Umbilical cord (tissue), 1 donor: ENCODE measurements at regions not wholly inside any gene's neighbourhood (a gene's known extent, or its start where the extent isn't known, plus 50 kb on each side); places are given as distances from the start of the nearest gene placed in this dataset.
A peak's percentile ranks its signal among the peaks of the same experiment; 100 is the strongest.
"Not testable (repeated sequence)": the region's sequence is repeated elsewhere in the genome, so short reads cannot be mapped to it uniquely, and the experiment has no call there.

Experiments
- DNase-seq: peaks from one replicate; pipeline ENCODE4 v3.0.0-alpha.2; 2015; ENCODE audit warnings: low spot score

DNA sequence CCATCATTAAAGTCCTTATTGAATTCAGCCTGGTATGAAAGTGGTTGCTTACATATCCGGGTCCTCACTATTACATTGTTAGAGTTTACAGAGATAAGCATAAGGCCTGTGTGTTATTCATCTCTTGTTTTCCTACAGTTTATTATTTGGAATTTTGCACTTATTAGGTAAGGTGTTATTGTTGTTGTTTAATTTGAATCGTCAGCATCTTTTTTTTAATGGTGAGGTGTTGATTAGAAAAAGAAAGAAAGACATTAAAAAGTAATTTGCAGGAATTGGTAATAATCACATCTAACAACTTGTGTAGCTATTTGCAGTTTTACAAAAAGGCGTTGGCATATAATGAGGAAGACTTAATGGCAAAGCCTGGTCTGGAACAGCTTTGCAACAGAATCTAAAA lies 158.6 kb downstream of the SAMD5 start:
- DNase-seq: no peak

DNA sequence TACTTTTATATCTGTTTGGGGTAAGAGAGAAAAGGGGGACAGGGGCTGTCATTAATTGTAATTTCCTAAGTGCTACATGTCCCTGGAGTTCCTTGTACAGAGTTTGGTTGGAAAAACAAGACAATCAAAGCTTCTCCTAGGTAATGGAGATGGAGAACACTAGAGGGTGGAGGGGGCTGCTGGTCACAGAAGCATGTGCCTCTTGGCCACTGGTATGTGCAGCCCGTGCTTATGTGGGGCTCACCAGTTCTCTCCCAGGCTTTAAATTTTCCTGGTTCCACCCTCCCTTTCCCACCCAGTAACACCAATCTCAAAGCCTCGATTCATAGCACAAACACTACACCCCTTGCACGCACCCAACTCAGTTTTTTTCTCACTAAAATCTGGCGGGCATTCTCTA lies 165.6 kb downstream of the SAMD5 start:
- DNase-seq: no peak

DNA sequence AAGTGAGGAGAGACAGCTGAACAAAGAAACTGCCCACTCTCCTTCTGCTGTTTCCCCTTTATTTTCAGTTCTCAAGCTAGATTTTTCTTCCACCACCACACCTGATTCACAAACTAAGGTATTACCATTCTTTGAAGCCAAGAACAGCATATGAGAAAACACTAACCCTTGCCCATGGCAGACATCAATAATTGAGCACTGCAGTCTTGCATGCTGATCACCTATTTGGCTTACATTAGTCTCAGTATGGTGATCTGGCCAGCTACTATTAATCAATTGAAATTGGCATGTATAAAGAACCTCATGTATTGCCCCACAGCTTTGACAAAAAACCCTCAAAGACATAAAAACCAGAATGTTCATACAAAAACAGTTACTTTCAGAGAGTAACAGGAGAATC lies 166.3 kb downstream of the SAMD5 start:
- DNase-seq: no peak

DNA sequence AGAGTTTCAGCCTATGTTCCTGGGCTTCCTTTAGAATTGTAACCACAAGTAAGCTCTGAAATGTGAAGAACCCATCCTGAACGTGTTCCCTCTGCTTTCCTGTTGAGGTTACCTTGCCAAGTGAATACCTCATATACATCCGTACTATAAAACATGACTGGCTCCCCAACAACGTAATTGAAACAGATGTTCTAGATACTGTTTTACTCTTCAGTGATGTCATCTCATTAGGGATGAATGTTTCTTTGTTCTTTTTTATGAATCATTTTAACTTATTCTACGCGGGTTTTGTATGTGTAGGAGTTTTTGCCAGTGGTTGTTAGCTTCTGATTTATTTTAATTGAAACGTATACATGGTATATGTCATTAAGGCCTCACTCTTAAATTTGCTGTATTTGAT lies 166.8 kb downstream of the SAMD5 start:
- no peak for DNase-seq

DNA sequence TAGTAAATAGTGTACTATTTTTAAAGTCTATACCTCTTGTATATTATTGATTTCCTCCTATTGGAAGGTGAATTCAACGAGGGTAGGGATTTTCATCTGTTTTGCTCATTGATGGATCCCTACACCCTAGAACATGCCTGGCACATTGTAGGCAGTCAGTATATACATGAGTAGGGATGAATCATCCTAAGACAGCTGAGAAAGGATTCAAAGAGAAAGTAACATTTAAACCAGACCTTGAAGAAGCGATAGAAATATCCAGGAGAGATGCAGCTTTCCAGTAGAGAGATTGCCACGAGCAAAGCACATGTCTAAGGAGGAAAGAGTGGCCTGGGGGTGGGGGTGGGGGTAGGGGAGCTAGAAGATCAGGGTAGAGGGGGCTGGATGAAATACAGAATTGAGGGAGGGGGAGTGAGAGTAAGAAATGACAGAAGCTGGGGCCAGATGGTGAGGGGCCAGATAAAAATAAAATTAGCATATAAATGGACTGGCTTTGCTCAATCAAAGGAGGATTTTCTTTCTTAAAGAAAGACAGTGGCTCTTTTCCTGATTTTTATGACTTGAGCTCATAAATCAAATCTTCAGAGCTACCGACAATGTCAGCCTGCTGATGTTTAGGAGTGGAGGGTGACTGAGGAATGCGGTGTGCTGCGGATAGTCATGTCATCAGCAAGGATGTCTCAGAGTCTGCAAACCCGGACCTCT lies 168.2 kb downstream of the SAMD5 start:
- DNase-seq: peak; percentile 16

DNA sequence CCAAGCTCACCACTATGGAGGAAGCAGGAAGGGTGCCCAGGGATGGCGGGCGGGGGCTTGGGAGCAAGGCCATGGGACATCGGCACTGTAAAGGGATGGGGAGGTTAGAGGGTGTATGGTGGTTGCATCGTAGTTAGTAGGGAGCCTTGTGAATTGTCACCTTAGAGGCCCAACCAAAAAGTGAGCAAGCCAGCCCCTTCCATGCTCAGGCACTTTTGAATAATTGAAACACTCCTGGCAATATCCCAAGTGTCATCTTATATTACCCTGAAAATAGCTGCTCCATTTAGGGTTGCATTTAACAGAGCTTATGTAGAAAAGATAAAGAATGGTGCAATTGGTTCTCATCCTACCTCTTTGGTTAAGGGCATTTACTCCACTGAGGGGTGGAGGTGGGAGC lies 169.2 kb downstream of the SAMD5 start:
- DNase-seq: no peak

DNA sequence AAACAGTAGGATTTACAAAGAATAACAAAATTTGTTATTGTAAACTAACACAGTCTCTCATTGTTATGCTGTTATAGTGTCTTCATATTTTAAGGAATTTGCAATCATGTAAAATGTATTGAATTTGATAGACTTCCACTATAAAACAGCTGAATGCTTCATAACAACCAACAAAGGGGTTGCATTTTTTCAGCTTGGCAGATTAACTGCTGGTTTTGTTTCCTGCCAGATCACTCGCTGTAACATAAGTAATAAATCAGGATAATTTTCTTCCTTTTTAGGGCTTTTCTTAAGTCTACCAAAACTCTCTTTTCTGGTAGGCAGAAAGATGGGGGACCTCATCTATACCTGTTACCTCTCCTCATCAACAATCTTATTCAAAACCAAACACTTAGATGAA lies 169.8 kb downstream of the SAMD5 start:
- DNase-seq: no peak

DNA sequence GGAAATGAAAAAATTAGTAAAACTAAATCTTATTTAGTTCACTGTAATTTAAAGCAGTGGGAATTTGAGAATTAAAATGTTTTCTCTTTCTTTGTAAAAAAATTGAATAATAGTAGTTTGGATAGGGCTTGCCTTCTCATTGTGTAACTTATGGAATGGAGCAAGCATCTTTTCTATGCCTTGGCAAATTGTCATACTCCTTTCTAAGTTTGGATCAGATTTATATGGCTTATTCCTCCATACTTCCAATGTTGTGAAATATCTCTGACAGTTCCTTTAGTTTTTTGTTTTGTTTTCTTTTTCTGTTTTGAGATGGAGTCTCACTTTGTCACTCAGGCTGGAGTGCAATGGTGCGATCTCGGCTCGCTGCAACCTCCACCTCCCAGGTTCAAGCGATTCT lies 176.4 kb downstream of the SAMD5 start:
- DNase-seq: no peak

DNA sequence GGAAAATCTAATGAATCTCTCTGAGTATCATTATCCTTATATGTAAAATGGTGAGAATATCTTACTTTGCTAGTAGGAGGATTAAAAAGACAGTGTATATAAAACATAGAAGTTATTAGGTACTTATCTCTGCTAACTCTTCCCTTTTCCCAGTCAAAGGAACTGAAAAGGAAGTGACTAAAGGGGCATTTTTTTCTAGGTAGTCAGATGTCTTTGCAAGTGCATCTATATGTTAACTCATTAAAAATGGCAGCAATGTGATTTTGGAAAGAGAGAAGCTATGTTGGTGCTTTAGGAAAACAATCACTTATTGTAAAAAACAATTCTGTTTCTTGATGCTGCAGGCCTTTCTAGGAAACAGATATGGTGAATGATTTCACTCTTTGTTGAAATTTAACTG lies 180.9 kb downstream of the SAMD5 start:
- DNase-seq: no peak

DNA sequence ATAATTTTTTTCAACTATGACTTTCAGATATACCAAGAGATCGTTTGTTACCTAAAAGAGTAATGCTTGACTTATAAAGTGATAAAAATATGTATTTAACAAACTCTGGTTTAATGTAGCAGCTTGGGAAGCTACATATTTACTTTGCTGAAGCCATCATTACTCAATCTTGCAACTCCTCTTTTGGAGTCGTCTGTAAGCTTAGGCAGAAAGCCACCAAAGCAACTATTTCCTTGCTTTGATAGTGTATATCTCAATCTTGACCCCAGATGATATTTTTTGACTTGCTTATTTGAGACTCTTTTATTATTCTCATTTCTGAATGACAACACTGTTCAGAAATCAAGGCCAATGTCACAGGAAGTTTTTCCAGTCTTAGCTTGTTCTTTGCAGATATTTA lies 183.0 kb downstream of the SAMD5 start:
- peak; percentile 44 for DNase-seq

DNA sequence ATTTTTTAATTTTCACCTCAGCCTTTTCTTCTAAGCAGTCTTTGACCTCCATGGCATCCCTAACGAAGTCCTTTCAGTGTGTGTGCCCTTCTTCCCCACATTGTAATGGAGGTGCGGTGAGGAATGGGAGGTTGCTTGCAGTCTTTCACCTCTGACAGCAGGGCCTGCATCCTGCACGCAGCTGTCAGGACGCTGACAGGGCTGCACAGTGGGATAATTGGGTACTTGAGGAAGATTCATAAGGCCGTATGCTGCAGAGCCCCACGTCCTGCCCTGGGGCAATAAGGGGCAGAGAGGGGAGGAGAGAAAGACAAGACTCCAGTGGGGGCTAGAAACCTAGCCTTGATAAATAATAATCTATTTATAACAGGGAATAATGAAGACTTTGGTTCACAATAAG lies 184.7 kb downstream of the SAMD5 start:
- DNase-seq: no peak

DNA sequence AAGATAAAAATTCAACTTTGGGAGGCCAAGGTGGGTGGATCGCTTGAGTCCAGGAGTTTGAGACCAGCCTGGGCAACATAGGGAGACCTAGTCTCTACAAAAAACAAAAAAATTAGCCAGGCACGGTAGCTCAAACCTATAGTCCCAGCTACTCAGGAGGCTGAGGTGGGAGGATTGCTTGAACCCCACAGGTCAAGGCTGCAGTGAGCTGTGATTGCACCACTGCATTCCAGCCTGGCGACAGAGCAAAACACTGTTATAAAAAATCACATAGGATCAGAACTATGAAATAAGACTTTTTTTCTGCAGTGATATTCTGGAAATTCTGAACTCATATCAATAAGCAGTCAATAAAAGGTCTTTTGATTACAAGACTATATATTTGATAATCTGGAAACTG lies 186.1 kb downstream of the SAMD5 start:
- DNase-seq: not testable (repeated sequence)

DNA sequence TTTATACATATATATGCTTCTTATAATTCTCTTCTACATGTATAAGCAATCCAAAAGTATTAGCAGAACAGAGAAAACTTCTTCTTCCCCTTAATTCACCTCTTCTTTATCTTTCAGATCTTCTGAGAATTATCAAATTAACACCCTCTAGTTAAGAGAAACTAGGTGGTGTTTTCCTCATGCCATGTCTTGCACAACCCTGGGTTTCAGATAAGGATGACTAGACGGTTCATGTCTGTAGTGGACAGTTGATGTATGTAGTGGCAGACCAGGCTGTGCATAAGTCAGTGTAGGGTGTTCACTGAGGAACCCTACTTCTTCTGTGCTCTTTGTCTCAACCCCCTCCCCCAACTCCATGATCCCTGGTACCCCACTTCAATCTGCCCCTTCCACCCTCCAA lies 187.3 kb downstream of the SAMD5 start:
- no peak for DNase-seq

DNA sequence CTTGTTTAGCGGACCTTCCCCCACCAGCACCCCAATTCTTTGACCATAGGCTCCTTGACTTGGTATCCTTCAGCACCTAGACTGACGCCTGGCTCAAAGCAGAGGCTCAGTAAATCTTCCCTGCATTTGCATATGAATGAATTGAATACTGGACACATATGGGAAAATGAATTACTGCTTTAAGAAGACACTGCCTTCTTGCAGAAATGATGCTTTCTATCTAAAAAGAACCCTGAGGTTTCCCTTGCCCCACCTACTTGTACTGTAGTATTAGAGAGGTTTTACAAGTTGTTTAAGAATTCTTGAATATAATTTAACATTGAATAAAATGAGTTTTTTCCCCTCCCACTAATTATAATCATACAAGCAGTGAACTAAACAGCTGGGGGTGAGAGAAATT lies 190.7 kb downstream of the SAMD5 start:
- DNase-seq: no peak

DNA sequence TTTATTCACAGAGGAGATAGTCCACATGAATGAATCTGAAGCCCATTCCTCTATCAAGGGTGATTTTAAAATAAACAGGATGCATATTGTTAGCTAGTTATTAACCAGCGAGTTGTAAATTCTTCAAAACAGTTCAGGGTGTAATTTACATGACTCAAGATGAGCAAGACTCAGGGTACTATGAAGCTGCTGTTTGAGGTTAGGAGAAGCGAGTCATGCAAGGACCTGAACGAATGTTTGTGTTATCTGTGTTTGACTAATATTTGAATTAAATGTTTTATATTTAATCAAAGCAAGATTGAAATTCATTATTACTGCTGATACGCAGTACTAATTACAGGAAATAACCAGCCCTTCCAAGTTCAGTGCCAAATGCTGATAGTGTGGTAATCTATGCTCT lies 191.1 kb downstream of the SAMD5 start:
- DNase-seq: peak; percentile 21

DNA sequence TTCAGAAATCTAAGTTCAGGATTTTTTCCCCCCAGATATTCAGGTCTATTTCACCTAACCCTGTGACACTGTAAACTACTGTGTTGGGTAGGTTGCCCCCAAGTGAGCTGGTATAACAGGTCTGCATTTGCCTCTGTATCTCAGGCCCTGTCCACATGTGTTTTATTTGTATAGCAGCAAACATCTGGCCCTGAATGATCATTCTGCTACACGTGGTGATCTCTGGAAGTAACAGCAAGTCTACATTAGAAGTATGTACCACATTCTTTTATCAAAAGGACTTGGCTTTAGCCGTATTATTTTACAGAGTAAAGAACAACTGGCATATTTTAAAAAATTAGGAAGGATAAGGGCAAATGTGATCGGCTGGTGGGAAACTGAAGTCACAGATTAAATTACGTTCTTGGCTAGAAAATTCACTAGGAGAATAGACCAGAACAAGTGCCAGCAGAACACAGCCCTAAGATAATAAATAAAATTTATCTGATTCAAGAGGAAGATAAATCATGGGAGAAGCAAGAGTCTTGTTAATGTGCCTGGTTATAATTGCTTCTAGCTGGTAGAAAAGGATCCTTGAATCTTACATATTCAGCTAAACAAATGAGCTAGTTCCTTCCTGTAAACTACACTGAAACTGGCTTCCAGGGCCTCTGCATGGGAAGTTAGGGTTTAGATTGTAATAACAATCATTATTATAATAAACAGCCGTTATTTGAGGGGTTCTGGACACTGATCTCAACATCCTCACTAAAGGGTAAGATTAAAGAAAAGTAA lies 192.1 kb downstream of the SAMD5 start:
- DNase-seq: peak; percentile 17

DNA sequence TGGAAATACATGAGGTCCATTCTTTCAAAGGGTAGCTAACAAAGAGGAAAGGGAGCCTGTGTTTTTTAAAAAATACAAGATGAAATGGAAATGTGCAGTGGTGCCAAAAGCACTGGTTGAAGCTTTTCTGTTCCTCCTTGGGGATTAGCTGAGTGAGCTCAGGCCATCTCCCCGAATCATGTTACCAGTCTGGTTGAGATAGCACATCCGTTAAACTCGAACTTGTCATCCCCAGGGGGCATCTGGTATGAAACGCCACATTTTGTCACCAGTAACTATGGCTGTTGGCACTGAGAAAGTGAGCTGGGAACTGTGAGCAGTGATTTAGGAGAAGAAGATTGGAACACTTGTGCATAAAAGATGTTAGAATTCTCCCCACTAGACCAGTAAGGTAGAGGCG lies 196.2 kb downstream of the SAMD5 start:
- DNase-seq: peak; percentile 15

DNA sequence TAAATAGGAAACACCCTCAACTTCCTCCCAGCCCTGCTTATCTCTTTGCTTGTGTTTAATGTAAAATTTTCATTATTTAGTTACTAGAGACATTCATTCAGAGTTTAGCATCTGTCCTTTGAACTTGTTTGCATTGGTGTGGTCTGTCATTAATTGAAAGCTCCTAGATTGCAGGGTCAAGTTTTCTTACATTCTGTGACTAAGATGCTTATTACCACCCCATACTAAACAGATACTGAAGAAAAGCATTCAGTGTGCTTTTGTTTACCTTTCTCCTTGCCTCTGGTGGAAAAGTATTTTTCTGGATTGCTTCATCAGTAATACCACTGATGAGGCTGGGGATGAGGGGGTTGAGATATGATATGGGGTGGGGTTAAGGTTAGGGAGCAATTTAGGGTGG lies 199.0 kb downstream of the SAMD5 start:
- DNase-seq: no peak

DNA sequence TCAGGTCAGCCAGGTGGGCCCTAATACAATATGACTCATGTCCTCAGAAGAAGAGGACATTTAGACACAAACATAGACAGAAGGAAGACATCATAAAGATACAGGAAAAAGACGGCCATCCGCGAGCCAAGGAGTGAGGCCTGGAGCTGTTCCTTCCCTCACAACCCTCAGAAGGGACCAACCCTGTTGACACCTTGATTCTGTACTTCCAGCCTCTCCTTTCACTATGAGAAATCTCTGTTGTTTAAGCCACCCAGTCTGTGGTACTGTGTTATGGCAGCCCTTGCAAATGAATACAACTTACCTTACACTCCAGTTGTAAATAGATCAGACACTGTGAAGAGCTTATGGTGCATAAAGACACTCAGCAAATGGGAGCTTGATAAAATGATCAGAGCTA lies 199.7 kb downstream of the SAMD5 start:
- no peak for DNase-seq

DNA sequence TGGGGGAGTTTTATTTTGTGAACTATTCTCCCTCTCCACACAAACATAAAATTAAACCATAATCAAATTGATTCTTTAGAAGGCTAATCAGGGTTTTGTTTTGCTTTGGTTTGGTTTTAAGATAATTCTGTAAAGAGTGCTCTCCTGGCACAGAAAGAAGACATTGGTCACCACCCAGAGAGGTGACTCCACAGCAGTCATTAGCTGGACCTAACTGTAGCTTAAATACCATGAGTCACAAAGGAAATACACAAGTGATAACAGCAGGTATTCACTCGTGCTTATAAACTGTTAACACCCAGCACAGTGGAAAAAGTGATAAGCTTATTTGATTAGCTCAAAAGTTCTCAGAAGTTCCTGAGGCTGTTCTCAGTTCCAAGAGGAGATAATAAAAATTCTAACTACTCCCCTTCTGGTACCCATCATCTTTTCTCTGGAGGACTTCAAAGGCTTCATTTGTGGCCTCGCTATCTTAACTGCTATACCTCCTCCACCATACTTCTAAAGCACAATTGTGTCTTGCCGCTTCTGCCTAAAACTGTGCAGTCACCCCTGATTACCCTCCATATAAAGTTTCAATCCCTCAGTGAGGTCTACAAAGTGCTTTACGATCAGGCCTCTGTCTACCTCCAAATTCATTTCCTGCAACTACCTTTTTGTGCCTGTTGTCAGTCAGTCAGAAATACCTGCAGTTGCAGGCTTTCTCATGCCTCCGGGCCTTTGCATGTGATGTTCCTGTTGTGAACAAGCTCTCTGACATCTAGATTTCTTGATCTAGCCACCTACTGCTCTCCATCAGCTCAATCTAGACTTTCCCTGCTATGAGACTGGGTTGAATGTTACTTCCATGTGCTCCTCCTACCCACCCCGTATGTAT lies 201.1 kb downstream of the SAMD5 start:
- DNase-seq: peak; percentile 51

DNA sequence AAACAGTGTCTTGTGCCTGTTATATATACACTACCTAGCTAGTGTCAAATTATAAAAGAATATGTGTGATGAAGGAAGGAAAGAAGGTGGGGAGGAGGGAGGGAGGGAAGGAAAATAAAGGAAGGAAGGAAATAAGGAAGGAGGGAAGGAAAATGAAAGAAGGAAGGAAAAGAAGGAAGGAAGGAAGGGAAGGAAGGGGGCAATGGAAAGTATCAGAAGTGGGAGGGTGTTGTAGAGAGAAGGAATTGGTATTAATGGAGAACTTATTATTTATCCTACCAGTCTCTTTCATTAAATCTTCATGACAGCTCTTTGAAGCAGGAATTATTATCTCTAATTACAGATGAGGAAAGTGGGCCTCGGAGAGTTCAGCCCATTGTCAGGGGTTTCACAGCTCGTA lies 202.4 kb downstream of the SAMD5 start:
- no peak for DNase-seq

DNA sequence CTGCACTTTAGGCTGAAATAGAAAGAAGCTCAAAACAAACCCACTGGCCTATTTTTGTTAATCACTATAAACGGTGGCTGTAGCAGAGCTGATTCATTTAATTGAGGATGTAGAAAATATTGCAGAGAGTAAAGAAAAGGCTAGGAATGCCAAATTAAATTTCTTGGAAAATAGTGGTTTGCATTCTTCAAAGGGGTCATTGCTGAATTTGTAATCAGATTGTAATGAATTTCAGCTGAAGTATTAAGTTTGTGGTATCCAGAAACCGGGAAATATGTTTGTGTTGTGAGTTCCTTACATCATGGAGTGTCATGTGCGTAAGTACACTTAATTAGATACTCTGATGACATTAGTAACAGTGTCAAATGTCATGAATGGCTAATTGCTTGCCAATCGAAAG lies 203.0 kb downstream of the SAMD5 start:
- no peak for DNase-seq

DNA sequence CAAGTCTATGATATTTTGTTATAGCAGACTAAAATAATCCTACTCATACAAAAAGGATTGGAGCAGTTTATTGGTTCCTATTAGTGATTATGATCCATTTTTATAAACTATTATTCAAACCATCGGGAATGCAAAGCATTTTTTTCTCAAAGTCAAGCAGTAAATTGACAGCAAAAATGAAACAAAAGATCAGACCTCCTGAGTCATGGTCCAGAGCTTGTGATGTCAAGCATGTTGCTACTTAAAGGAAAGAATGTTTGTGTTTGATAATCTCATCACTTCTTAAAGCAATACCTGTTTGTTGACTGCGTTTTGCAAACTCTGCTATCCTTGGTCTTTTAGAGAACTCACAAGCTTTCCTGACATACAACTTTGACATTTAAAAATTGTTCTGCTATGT lies 204.4 kb downstream of the SAMD5 start:
- no peak for DNase-seq
